Stimulated activated memory B cell treated with anti-CD40 and anti-IgM and Interleukin-4, amounts not matched to agents 10 μg/mL and 1 μg/mL and 100 μg/mL, for 72 hours (primary cell): ENCODE measurements at regions not wholly inside any gene's neighbourhood (a gene's known extent, or its start where the extent isn't known, plus 50 kb on each side); places are given as distances from the start of the nearest gene placed in this dataset.

Experiments used
- ATAC-seq: fragments of 150-1000 bp; cut with Tn5 transposase; 2 replicates; pipeline ENCODE4 v1.10.0; 2021
- H3K27ac Mint-ChIP-seq: one replicate; pipeline ENCODE4 v1.8.0; 2022; ENCODE audit warnings: mild to moderate bottlenecking, mixed read lengths
- H3K27me3 Mint-ChIP-seq: one replicate; pipeline ENCODE4 v1.8.0; 2022; ENCODE audit warnings: mixed read lengths
- H3K36me3 Mint-ChIP-seq: one replicate; pipeline ENCODE4 v1.8.0; 2022; ENCODE audit warnings: mixed read lengths
- H3K4me1 Mint-ChIP-seq: one replicate; pipeline ENCODE4 v1.8.0; 2022; ENCODE audit warnings: mixed read lengths
- H3K4me3 Mint-ChIP-seq: one replicate; pipeline ENCODE4 v1.8.0; 2022; ENCODE audit warnings: mild to moderate bottlenecking, moderate library complexity, mixed read lengths
- H3K9me3 Mint-ChIP-seq: one replicate; pipeline ENCODE4 v1.8.0; 2022; ENCODE audit warnings: mixed read lengths

GRCh38 chr16:86794216-86794864, 216.0 kb downstream of the FOXL1 start:
- Mint-ChIP-seq H3K4me3 (no peak overlapping the region), H3K9me3 (peaks cover 2% of the 10 kb centered on the region), H3K4me1 (no peaks in the 10 kb centered on the region), H3K27me3 (peaks cover 36% of the 10 kb centered on the region), H3K27ac (no peak overlapping the region), H3K36me3 (no peaks in the 10 kb centered on the region)
- ATAC-seq = no peak

GRCh38 chr16:86797700-86798099, 219.4 kb downstream of the FOXL1 start:
- no peak overlapping the region for H3K27ac Mint-ChIP-seq

GRCh38 chr16:86798247-86799041, 220.1 kb downstream of the FOXL1 start:
- ATAC-seq = no peak
- peaks cover 38% of the 10 kb centered on the region for H3K27me3 Mint-ChIP-seq
- peaks cover 4% of the 10 kb centered on the region for H3K9me3 Mint-ChIP-seq
- no peaks in the 10 kb centered on the region for H3K4me1 Mint-ChIP-seq
- no peak overlapping the region for H3K4me3 Mint-ChIP-seq
- no peak overlapping the region for H3K27ac Mint-ChIP-seq
- H3K36me3 Mint-ChIP-seq = no peaks in the 10 kb centered on the region

More at GRCh38 chr16:86797700-86798099, 219.4 kb downstream of the FOXL1 start:
- peaks cover 4% of the 10 kb centered on the region for H3K9me3 Mint-ChIP-seq
- H3K36me3 Mint-ChIP-seq = no peaks in the 10 kb centered on the region
- peaks cover 38% of the 10 kb centered on the region for H3K27me3 Mint-ChIP-seq
- no peak for ATAC-seq
- H3K4me1 Mint-ChIP-seq = no peaks in the 10 kb centered on the region
- H3K4me3 Mint-ChIP-seq = no peak overlapping the region

GRCh38 chr16:86799367-86799766, 221.0 kb downstream of the FOXL1 start:
- H3K27me3 Mint-ChIP-seq = peaks cover 34% of the 10 kb centered on the region
- ATAC-seq = no peak

GRCh38 chr16:86800894-86801293, 222.5 kb downstream of the FOXL1 start:
- peaks cover 4% of the 10 kb centered on the region for H3K9me3 Mint-ChIP-seq
- H3K4me1 Mint-ChIP-seq = no peaks in the 10 kb centered on the region
- H3K27me3 Mint-ChIP-seq = peaks cover 32% of the 10 kb centered on the region
- no peaks in the 10 kb centered on the region for H3K36me3 Mint-ChIP-seq
- no peak overlapping the region for H3K27ac Mint-ChIP-seq
- no peak overlapping the region for H3K4me3 Mint-ChIP-seq
- no peak for ATAC-seq

More at GRCh38 chr16:86799367-86799766, 221.0 kb downstream of the FOXL1 start:
- no peaks in the 10 kb centered on the region for H3K4me1 Mint-ChIP-seq
- H3K4me3 Mint-ChIP-seq = no peak overlapping the region
- H3K36me3 Mint-ChIP-seq = no peaks in the 10 kb centered on the region
- peaks cover 4% of the 10 kb centered on the region for H3K9me3 Mint-ChIP-seq
- no peak overlapping the region for H3K27ac Mint-ChIP-seq

- H3K36me3 Mint-ChIP-seq = no peaks in the 10 kb centered on the region
- no peak overlapping the region for H3K27ac Mint-ChIP-seq
- no peak overlapping the region for H3K4me3 Mint-ChIP-seq
- H3K9me3 Mint-ChIP-seq = peaks cover 4% of the 10 kb centered on the region
- peaks cover 35% of the 10 kb centered on the region for H3K27me3 Mint-ChIP-seq
- H3K4me1 Mint-ChIP-seq = no peaks in the 10 kb centered on the region
- ATAC-seq = no peak
These were observed 223.7 kb downstream of the FOXL1 start for GRCh38 chr16:86802013-86802412.

GRCh38 chr16:86805188-86805587, 226.8 kb downstream of the FOXL1 start:
- no peak for ATAC-seq
- Mint-ChIP-seq H3K27me3 (peaks cover 11% of the 10 kb centered on the region), H3K4me1 (no peaks in the 10 kb centered on the region), H3K4me3 (no peak overlapping the region), H3K27ac (no peak overlapping the region), H3K36me3 (no peaks in the 10 kb centered on the region), H3K9me3 (no peaks in the 10 kb centered on the region)

- Mint-ChIP-seq H3K4me1 (no peaks in the 10 kb centered on the region), H3K27ac (no peak overlapping the region), H3K9me3 (no peaks in the 10 kb centered on the region), H3K4me3 (no peak overlapping the region), H3K27me3 (peaks cover 11% of the 10 kb centered on the region), H3K36me3 (no peaks in the 10 kb centered on the region)
- ATAC-seq = no peak
These were observed 228.0 kb downstream of the FOXL1 start for GRCh38 chr16:86806181-86806837.

- no peak for ATAC-seq
- Mint-ChIP-seq H3K36me3 (no peaks in the 10 kb centered on the region), H3K27me3 (peaks cover 11% of the 10 kb centered on the region), H3K27ac (no peak overlapping the region), H3K4me1 (no peaks in the 10 kb centered on the region), H3K4me3 (no peak overlapping the region), H3K9me3 (no peaks in the 10 kb centered on the region)
These were observed 228.5 kb downstream of the FOXL1 start for GRCh38 chr16:86806838-86807351.

- no peaks in the 10 kb centered on the region for H3K9me3 Mint-ChIP-seq
- ATAC-seq = no peak
- H3K4me3 Mint-ChIP-seq = no peak overlapping the region
- peaks cover 11% of the 10 kb centered on the region for H3K27me3 Mint-ChIP-seq
- H3K27ac Mint-ChIP-seq = no peak overlapping the region
- no peaks in the 10 kb centered on the region for H3K36me3 Mint-ChIP-seq
- H3K4me1 Mint-ChIP-seq = no peaks in the 10 kb centered on the region
These were observed 230.6 kb downstream of the FOXL1 start for GRCh38 chr16:86808863-86809444.

- H3K36me3 Mint-ChIP-seq = no peaks in the 10 kb centered on the region
- H3K27ac Mint-ChIP-seq = no peak overlapping the region
- no peak overlapping the region for H3K4me3 Mint-ChIP-seq
- no peaks in the 10 kb centered on the region for H3K9me3 Mint-ChIP-seq
- no peak for ATAC-seq
- H3K27me3 Mint-ChIP-seq = peaks cover 11% of the 10 kb centered on the region
- H3K4me1 Mint-ChIP-seq = no peaks in the 10 kb centered on the region
These were observed 231.2 kb downstream of the FOXL1 start for GRCh38 chr16:86809458-86809955.

GRCh38 chr16:86810062-86810461, 231.7 kb downstream of the FOXL1 start:
- Mint-ChIP-seq H3K27me3 (peaks cover 11% of the 10 kb centered on the region), H3K4me1 (no peaks in the 10 kb centered on the region), H3K36me3 (no peaks in the 10 kb centered on the region), H3K4me3 (no peak overlapping the region), H3K9me3 (no peaks in the 10 kb centered on the region), H3K27ac (no peak overlapping the region)
- ATAC-seq = no peak

- H3K9me3 Mint-ChIP-seq = no peaks in the 10 kb centered on the region
- H3K4me3 Mint-ChIP-seq = no peak overlapping the region
- H3K4me1 Mint-ChIP-seq = no peaks in the 10 kb centered on the region
- ATAC-seq = no peak
- no peaks in the 10 kb centered on the region for H3K27me3 Mint-ChIP-seq
- no peak overlapping the region for H3K27ac Mint-ChIP-seq
- H3K36me3 Mint-ChIP-seq = no peaks in the 10 kb centered on the region
These were observed 234.1 kb downstream of the FOXL1 start for GRCh38 chr16:86812363-86812970.

- Mint-ChIP-seq H3K27me3 (peaks cover 10% of the 10 kb centered on the region), H3K9me3 (no peaks in the 10 kb centered on the region), H3K27ac (no peak overlapping the region), H3K36me3 (no peaks in the 10 kb centered on the region), H3K4me3 (no peak overlapping the region), H3K4me1 (no peaks in the 10 kb centered on the region)
- no peak for ATAC-seq
These were observed 235.9 kb downstream of the FOXL1 start for GRCh38 chr16:86814256-86814655.
